ENCODE measurements at regions not wholly inside any gene's neighbourhood (a gene's known extent, or its start where the extent isn't known, plus 50 kb on each side); places are given as distances from the start of the nearest gene placed in this dataset.
"Not testable (repeated sequence)": the region's sequence is repeated elsewhere in the genome, so short reads cannot be mapped to it uniquely, and the experiment has no call there.

DNA sequence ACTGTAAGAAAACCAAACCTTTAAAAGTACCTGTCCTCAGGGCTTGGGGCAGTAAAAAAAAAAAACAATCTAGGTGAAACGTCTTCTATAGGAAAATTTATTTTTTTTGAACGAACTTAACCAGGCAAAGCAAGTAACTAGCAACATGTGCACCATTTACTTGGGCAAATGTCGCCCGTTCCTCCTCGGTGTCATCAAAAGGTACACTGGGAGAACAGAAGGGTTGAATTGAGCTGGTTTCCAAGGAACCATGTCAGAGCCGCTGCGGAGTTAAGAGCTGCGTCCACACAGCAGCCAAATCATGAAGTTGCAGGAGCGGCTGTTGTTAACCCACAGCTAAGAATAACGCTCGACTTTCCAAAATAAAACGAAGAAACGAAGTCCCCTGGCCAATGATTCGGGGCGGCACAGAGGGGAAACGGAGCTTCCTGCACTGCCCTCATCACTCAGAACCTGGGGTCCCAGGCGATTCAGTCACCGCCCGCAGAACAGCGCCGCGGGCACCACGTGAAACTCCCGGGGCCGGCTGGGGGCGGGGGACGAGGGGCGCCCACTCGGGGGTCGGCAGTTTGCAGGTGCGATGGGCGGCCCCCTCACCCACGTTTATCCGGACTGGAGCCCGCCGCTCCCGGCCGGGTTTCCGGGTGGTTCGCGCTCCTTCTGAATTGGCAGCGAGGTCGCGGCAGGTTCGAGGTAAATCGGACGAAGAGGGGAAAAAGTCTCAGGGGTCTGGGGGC is 53.6 kb upstream of the PLGLB1 start:
- not testable (repeated sequence) for DNase-seq

DNA sequence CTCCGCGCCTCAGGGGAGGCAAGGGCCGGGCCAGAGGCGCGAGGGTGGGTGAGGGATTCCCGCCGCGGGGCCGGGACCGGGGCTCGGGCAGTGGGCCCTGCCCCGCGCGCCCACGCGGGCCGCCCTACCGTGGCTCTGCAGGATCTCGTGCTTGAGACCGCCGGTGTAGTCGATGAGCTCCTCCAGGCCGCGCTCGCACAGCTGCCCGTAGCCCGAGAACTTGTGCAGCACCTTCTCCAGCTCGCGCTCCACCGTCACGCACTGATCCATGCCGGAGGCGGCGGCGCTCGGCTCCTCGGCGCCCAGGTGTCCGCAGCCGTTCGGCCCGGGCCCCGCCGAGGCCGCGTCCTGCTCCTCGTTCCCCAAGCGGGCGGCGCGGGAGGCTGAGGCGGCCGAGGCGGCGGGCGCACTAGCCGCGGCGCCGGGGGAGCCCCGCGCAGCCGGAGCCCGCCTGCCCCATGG is 54.2 kb upstream of the PLGLB1 start:
- DNase-seq = not testable (repeated sequence)

DNA sequence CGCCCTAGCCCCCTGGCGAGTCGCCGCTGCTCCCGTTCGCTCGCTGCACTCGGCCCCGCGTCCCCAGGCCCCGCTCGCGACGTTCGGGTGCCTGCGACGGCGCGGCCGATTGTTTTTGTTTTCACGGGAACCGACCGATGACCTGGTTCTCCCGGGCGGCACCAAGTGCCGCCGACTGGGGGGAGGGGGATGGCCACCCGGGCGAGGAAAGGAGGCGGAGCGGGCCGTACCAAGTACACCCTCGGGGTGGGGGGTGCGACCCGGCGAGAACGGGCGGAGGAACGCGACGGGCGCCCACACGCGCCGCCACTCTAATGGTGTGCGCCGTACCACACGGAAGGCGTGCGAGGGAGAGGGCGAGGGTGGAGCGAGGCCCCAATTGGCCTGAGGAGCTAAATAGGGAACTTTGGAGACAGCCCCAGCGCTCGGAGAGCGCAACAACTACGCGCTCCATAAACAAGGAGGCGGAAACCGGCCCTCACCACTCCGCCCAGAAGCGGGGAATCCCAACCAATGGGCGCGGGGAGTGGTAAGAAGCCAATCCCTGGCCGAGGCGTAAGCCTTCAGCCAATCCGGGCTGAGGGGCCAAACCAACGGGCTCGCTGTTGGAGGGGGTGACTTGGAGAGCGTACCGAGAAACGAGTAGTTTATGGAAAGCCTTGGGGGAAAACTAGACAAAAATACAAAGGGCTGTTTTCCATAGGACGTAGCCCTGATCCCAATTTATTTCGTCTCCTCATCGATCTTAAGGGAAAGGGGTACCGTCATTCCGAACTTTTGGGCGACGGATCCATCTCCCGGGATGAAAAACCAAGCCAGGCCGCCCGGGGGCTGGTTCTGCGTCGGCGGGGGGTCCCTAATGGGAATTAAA is 54.8 kb upstream of the PLGLB1 start:
- DNase-seq = not testable (repeated sequence)

DNA sequence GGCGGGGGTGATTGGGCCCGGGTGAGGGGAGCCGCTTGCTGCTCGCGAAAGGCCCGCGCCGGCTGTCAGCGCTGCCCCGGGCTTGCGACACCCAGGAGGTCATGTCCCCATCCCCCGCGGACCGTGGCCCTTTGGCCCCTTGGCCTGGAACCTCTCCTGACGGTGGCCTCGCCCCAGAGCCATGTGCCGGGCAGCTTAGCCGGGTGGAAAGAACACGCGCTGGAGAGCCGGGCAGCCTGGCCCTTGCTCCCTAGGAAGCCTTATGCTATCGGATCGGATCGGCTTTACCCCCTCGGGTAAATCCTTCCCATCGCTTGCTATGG is 55.4 kb upstream of the PLGLB1 start:
- DNase-seq = not testable (repeated sequence)

DNA sequence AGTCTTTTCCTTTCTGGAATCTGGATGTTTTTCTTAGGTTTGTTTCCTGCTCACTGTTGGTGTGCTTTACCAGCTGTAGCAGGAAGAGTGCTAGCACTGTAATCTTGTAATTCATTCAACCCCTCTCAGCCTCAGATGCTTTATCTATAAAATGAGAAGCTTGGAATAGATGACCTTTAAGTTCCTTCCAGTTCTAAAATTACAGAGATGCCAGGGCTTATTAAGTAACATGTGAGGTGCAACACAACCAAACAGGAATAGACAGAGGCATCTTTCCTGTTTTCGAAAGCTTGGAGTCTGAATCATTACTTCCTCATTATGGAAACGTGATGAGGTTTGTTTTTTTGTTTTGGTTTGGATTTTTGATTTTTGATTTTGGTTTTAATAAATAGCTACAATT is 60.1 kb upstream of the PLGLB1 start:
- not testable (repeated sequence) for DNase-seq

DNA sequence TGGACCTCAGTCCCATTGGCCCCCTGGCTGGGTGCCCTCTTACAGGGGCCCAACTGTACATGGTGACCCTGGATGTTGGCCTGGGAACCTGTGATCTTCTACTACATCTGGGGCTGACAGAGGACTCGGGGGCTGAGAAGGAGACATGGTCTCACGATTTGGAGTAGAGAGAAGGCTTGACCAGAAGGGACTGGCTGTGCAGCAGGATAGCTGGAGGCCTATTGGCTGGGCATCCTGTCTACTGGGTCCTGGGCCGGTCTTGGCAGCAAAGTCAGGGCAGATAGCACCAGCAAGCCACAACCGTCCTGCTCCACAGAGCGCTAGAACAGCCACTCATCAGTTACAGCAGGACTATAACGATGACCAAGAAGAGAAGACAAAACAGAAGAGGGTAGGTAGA is 66.4 kb upstream of the PLGLB1 start:
- not testable (repeated sequence) for DNase-seq

DNA sequence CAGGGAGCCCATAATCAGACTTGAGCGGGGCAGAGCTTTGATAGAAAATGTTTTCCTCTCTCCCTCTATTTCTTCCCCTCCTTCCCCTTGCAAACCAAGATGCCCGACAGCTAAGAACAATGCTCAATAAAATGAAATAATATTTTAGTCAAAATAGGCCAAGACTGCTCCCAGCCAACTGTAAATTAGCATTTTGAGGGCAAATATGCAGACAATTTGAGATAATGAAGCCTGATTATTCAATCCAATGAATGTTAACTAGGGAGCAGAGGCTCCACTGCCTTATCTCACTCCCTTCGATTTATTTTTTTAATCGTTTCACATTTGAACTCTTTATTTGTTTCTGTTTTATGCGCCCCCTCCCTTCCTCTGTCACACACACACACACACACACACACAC is 67.8 kb upstream of the PLGLB1 start:
- not testable (repeated sequence) for DNase-seq

DNA sequence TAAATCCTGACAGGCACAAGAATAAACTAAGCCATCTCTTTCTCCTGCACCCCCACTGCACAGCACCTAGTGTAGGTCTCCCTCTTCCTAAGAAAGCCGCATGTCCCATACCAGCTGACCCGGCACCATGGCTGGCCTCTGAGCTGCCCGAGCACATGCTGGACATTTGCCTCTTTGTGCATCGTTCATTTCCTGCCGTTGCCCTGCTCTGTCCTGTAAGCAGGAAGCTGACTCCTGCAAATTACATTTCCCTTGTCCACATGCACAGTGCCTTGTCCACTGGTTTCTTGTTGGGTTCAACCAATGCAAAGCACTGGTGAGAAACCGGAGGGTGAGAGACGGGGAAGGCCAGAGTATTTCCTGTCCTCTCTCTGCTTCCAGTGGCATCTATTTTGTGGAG is 71.6 kb upstream of the PLGLB1 start:
- not testable (repeated sequence) for DNase-seq

DNA sequence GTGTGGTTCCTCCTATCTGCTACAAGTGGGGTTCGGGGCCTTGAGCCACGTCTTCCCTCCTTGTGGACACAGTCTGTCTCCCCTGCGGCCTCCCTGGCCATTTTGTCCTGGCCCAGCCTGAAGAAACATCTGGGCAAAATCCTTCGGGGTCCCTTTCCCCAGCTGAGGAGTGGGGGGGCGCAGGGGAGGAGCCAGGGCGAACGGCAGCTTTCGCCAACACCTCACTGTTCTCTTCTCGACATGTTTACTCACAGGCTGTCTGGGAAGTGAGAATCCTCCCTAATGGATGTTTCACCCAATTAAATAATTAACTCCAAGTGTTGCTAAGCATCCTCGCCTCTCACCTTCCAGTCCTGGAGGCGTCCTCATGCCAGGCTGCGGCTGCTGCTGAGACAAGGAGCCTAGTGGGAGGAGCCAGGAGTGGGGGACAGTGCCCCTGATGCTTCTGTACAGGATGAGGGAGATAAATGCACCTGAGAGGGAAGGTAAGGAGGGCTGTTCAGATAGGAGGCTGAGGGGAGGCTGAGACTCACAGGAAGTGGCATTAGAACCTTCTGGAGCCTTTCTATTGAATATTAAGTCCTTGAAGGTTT is 72.4 kb upstream of the PLGLB1 start:
- peak; percentile 0 for DNase-seq

DNA sequence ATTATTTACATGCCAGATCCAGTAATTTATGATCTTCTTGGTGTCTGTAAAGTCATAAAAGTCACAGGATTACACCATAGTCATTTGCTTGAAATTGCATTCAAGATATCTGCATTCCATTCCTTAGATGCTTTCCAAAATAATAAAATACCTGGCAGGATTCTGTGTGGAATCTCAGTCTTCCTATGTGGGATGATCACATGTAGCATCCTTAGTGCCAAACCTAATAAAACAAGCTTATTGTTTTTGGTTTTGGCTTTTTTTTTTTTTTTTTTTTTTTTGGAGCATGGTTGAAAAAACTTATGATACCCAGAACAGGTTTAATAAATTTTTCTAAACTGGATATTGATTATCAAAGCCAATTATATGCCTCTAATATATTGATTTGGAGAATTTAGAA is 74.2 kb upstream of the PLGLB1 start:
- DNase-seq = not testable (repeated sequence)

DNA sequence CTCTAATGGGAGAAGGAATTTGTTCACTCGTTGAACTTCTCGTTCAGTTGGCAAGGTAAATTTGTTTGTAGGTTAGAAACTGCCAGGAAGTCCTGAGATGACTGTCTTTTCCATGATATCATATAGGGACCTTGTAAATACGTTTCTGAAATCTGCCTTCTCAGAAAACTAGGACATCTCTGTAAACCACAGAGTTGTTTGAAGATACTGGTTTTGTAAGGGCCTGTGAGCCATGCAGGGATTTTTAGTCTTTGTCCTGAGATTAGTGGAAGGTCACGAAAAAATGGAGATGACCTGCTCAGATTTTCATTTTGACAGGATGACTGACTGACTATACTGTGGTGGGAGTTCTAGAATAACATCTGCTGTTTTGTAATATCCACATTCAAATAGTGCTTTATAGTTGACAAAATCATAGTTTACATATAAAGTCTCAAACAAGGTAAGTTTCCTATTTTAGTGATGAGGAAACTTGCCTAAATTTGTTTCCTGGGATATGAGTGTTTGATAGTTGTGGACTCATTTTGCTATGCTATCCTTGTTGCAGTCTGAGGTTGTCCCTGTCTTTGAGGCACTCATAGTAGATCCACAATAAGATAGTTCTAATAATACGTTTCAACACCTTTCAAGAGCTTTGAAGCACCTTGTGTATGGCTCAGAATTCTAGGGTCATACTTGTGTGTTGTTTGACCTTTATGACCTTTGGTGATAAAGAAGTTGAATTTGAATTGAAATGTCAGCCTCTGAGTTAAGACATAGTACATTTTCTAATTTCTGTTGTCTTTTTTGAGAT is 107.3 kb upstream of the PLGLB1 start:
- DNase-seq = not testable (repeated sequence)

DNA sequence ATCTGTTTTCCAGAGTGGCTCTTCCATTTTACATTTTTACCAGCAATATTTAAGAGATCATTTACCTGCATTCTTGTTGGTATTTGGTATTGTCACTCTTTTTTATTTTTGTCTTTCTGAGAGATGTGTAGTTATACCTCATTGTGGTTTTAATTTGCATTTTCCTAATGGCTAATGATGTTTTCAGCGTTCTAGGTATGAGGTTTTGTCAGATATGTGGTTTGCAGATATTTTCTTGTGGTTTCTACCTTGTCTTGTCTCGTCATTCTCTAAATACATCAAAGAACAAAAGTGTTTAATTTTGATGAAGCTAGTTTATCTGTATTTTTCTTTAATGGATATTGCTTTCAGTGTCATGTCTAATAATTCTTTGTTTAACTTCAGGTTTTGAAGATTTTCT is 110.9 kb upstream of the PLGLB1 start:
- DNase-seq = not testable (repeated sequence)

DNA sequence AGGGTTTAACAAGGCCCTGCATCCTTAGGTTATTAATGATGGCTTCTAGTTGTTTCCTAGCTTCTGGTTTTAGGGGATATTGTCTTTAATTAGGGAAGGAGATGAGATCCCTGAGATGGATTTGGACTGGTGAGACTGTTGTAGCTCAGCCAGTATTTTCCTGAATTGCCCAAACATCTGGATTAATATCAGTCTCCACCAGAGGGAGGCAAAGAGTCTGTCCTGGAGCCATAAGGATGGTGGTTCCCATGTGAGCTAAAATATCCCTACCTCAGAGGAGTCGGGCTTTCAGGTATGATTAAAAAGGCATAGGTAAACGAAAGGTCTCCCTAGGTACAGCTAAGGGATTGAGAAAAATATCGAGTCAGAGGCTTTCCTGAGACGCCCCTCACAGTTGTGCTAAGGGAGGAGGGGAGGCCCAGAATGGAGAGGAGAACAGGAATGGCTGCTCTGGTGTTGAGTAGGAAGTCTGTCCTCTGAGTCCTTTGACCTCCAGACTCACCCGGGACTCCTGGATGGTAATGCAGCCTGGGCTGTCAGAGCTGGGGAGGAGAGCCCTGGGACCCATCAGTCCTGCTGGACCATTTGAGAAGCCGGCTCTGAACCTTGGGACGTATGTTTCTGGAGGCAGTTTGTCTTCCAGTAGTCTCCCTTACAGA is 130.3 kb upstream of the PLGLB1 start:
- not testable (repeated sequence) for DNase-seq

DNA sequence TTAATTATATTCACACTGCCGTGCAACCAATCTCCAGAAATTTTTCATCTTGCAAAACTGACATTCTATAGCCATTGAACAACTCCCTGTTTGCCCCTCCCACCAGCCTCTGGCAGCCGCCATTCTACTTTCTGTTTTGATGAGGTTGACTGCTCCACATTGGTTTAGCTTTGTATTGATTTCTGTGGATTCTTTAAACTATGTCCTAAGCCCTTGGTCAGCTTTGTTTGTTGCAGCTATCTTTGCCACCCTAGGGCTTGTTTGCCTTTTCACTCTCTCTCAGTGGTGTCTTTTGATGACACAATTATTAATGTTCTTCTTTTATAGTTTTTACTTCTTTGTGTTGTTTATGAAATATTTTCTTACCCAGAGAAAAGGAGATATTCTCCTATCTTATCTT is 152.8 kb upstream of the PLGLB1 start:
- not testable (repeated sequence) for DNase-seq

DNA sequence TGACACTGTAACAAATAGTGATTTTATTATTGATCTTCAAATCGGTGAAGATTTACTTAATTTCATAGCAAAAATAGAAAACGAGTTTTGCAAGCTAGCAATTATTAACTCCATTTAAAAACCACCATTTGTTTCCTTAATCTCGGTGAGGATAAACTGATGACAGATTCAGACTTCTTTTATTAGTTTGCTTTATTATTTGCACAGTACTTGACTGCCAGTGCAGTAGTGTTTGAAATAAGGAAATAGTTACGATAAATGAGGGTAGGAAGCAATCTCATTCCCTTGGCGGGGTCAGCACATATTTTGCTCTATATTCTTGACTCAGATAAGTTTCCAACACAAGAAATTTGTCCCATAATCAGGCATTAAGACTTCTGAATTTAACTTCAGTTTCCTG is 161.7 kb upstream of the PLGLB1 start:
- not testable (repeated sequence) for DNase-seq

DNA sequence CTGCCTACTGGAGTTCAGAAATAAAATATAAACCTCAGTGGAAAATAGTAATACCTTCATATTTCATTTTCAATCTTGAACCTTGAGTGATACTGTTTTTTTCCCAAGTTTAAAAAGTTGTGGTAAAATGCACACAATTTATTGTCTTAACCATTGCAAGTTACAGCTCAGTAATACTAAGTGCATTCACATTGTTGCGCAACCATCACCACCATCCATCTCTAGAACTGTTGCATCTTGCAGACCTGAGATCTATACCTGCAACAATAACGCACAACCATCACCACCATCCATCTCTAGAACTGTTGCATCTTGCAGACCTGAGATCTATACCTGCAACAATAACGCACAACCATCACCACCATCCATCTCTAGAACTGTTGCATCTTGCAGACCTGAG is 162.6 kb upstream of the PLGLB1 start:
- DNase-seq = not testable (repeated sequence)

DNA sequence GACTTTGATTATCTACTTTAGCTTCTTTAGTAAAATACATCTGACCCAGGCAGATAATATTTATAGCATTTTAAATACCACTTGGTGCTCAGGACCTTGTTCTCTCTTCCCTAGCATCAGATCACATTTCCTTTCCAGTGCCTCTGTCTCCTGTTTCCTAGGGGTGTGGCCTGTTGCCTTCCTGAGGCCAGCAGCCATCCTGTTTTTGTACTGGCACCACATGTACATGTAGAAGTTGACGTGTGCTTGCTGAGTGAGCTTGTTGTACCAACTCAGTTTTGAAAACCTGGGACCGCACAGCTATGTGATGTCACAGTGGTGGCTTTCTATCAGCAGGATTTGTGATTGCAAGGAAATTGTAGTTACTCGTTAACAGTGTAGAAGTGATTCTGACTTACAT is 167.6 kb upstream of the PLGLB1 start:
- not testable (repeated sequence) for DNase-seq

DNA sequence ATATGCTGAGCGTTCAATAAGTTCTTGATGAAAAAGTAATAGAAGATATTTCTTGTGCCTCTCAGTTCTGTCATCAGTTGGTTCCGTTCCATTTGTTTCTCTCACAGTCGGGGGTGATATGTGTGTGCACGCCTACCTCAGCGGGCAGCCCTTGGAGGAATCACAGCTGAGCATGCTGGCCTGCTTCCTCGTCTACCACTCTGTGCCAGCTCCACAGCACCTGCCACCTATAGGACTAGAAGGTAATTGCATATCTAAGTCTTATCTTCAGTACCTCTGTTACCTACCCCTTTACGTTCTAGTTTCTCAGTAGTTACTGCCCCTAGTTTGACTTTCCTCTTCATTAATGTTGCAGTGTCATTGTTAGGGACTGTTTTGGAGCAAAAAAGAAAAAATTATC is 171.7 kb upstream of the PLGLB1 start:
- DNase-seq = not testable (repeated sequence)

DNA sequence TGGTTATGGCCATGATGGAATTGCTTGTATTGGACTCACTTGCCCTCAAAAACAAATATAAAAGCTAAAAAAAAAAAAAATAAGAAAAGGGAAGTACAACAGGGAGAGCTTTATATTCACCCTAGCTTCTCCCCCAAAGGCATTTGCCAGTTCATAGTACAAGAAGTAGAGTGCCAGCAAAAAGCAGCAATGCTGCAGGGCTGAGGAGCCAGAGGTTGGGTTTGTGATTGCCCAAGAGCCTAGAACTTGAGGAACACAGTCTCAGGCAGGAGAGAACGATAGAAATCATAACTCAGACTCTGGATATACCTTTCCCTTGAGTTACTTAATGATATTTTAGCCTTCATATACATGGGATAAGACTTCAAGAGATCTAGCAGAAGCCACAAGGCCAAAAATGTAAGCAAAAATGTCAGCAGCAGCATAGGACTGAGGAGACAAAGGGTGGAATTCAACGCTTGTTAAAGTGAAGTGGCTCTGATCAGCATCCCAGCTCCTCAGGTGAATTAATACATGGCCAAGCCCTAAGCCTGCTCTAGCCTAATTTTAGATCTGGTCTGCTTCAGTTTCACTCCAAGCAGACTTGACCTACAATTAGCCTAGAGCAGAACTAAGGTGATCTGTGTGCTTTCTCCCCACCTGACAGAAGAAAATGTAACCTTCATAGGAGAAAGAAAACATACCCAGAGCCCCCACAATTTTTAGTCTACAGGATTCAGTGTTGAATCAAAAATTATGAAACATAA is 172.8 kb upstream of the PLGLB1 start:
- not testable (repeated sequence) for DNase-seq

DNA sequence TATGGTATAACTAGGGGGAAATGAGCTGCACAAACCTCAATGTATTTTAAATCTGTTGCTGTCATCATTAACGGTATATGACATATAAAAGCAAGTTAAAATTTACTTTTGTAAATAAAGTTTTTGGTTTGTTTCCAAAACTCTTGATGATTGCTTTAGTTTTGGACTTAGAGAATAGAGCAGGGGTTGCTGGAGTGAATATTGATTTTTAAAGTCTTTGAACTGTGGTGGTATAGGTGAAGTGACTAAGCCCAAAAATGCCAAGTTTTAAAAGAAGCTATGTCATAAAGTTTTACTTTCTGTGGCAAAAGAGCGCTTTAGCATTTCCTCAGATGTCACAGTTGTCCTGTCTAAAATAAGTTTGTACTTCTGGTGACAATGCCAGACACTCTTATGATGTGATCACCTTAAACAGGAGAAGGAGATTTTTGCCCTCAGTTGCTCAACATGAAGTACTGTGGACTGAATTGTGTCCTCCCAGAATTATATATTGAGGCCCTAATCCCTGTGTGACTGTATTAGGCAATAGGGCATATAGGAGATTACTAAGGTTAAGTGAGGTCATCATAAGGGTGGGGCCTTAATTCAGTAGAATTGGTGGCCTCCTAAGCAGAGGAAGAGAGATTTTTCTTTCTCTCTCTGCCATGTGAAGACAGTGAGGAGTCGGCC is 175.2 kb upstream of the PLGLB1 start:
- not testable (repeated sequence) for DNase-seq

DNA sequence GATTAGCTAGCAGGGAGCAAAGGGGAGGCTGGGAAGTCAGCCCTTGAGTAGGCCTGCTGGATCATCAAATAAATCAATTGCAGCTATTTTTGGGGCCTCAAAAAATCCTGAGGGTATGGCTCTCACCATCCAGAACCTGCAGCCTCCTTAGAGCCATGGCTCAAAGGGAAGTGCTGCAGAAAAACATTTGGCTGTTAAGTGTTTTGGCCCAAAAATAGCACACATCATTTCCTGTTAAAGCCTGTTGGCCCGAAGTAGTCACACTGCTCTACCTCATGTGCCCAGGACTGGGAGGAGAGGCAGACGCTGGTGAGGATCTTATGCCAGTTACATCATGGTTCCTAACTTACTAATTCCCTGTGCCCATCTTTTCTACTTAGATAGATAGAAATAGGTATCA is 176.8 kb upstream of the PLGLB1 start:
- not testable (repeated sequence) for DNase-seq

All from COR-L47 (cell line).